ENCODE measurements at regions not wholly inside any gene's neighbourhood (a gene's known extent, or its start where the extent isn't known, plus 50 kb on each side); places are given as distances from the start of the nearest gene placed in this dataset.
"Not testable (repeated sequence)": the region's sequence is repeated elsewhere in the genome, so short reads cannot be mapped to it uniquely, and the experiment has no call there.

- DNase-seq: not testable (repeated sequence)
Measured at GRCh38 chr4:160365383-160365782, 1262.5 kb downstream of the RAPGEF2 start.

DNA sequence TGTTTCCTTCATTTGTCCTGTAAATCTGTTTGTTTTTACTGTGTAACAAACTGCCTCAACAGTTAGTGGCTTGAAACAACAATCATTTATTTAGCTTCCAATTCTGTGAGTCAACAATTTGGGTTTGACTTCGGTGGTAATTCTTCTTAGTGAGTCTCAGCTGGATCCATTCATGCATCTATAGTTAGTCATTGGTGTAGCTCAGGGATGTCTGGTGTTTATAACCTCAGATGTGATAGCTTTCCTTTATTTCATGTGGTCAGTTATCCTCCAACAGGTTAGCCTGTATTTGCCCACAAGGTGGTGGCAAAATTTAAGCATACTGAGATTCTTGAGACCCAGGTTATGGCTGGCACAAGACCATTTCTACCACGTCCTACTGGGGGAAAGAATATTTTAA, 1267.2 kb downstream of the RAPGEF2 start:
- DNase-seq: no peak

GRCh38 chr4:160371446-160371845, 1268.6 kb downstream of the RAPGEF2 start:
- no peak for DNase-seq

GRCh38 chr4:160372390-160372789, 1269.5 kb downstream of the RAPGEF2 start:
- no peak for DNase-seq

GRCh38 chr4:160373911-160374310, 1271.0 kb downstream of the RAPGEF2 start:
- no peak for DNase-seq

DNA sequence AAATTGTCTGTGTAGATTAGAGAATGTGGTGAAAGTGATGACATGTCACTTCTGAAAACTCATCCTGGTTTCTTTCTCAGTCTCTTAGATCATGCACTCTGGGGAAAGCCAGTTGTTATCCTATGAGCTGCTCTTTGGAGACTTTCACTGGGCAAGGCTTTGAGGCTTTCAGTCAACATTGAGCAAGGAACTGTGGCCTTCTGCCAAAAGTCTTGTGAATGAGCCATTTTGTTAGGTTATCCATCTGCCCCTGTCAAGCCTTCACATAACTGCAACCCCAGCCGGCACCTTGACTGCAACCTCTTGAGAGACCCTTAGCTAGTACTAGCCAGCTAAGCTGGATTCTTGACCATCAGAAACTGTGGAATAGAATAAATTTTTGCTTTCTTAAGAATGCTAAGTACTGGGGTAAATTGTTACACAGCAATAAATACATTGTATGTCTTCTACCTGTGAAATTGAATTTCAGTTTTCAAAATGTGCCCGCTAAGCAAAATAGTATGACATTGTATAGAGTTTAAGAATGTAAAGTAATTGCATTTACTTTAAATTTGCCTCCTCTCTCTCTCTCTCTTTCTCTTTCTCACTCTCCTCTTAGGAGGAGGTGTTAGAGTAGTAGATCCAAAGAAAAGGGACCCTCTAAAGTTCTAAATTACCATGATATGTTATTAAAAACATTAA, 1273.0 kb downstream of the RAPGEF2 start:
- DNase-seq: no peak

GRCh38 chr4:160386846-160387245, 1284.0 kb downstream of the RAPGEF2 start:
- DNase-seq: no peak

GRCh38 chr4:160399826-160400225, 1296.9 kb downstream of the RAPGEF2 start:
- no peak for DNase-seq

GRCh38 chr4:160403081-160403480, 1300.2 kb downstream of the RAPGEF2 start:
- no peak for DNase-seq

DNA sequence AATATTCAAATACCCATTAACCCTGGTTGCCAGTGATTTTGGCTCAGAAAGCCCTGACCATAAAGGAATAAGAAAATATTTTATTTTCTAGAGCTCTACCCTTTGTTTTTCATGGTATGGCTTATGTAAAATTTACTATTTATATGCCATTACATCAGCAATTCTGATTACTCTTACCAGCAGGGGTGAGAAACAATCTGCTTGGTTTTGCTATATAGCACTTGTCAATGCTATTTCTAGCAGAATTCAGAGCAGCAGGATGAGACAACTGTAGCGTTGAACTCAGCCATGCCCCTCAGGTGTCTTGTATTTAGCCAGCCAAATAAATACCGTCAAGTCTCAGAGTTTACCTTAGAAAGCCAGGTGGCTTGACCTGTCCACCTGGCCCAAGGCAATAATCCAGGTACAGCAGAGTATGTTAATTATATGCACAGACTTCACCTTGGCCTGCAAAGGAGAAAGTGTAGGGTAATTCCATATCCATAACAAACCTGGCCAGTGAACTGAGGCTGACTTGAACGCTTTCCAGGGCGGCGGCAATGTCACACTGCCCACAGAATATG, 1303.5 kb downstream of the RAPGEF2 start:
- DNase-seq: no peak

- DNase-seq: no peak
Measured at GRCh38 chr4:160414496-160414895, 1311.6 kb downstream of the RAPGEF2 start.

- DNase-seq: no peak
Measured at GRCh38 chr4:160423879-160424451, 1321.1 kb downstream of the RAPGEF2 start.

DNA sequence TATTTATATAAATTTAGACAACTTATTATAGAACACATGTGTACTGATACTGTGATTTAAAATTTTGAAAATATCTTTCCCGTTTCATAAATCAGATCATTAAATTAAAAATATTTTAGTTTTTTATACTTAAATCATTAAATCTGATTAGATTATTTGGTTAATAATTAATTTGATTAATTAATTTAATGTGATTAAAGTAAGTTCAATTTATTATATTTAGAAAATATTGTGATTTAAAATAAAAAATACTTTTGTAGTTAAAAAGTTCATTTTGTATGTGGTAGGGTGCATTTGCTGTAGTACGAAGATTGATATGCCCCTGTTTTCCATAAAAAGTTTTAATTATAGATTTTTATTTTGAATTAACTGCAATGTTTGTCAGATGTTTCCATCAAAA, 1323.4 kb downstream of the RAPGEF2 start:
- no peak for DNase-seq

DNA sequence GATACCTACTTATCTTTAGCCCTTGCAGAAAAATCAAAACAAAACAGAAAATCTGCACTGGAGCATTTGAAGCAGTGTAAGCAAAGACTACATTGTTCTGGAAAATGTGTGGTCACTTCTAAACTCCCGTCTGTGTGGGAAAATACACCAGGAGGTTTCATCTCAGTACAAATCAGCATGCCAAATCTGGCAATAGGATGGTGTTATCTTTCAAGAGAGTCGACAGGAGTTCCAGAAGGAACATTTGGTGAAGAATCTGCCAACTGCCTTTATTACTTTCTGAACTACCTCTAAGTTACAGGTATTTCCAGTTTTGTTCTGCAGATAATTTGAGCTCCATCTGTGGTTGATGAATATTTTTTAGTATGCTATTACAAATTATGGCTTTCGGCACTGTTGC, 1348.0 kb downstream of the RAPGEF2 start:
- DNase-seq: no peak

- not testable (repeated sequence) for DNase-seq
Measured at GRCh38 chr4:160481696-160482690, 1379.1 kb downstream of the RAPGEF2 start.

DNA sequence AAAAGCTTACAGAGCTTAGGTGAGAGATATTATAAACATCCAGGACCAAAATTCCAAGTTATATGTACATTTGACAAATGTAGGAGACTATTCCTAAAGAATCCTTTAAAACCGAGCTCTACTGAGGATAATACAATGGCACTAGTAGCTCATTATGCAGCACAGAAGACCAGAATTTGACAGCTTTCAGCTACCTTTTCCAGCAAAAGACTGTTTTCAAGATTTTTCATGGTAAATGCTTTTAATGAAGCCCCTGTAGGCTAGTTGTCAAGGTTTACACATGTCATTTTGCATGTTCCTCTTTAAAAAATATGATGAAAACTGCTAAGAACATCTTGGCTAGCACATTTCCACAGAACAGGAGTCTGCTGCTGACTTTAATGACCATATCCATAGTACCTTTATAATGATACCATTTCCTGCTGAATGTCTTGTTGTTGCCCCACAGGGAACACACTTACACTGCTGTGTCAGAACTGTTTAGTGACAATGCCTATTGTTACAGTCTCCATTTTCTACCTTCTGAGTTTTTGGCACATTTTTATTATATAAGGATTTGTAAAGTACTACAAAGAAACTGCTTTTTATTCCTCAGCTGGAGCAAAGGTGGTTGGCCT, 1382.3 kb downstream of the RAPGEF2 start:
- DNase-seq: no peak

- no peak for DNase-seq
Measured at GRCh38 chr4:160492181-160492580, 1389.3 kb downstream of the RAPGEF2 start.

GRCh38 chr4:160493206-160493605, 1390.3 kb downstream of the RAPGEF2 start:
- no peak for DNase-seq

DNA sequence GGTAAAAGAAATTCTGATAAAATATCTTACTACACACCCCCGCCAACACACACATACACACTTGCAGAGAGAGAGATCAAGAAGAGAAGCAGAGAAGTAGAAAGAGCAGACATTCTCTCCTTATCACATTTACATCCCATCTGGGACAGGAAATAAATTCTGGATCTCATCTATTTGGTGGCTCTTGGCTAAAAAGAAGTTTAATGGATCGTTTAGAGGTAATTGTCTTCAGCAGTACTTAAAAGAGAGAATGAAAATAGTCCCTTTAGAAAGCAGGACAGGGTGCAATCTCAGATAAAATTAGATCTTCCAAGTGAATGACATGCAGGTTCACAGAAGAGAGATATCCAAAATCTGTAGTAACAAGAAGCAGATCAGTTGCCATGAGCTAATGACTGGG, 1392.5 kb downstream of the RAPGEF2 start:
- no peak for DNase-seq

DNA sequence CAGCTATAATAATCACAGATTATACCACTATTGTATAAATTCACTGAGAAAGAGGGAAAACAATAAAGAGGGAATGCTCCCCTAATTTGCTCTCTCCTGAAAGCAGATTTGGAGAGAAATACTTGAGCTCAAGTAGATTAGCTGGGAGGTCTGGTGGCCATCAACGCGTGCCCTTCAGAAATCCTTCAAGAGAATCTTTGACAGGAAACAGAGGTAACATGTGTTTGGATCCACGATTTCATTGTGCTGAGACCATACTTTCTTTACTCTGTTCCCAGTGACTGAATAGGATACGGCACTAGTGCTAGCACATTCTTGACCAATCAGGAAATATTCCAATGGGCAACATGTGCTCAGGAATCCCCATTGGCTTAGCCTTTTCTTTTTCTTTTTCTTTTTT, 1395.3 kb downstream of the RAPGEF2 start:
- no peak for DNase-seq

DNA sequence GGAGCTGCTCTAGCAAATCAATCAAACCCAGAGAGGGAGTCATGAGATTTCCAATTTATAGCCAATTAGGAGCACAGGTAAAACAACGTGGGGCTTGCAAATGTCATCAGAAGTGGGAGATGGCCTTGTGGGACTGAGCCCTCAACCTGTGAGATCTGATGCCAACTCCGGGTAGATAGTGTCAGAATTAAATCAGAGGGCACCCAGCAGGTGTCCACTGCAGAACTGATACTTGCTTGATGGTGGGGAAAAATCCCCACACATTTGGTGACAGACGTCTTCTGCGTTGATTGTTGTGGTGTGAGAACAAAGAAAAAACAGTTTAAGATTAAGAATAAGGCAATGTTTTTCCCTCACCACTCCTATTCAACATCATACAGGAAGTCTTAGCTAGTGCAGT, 1402.8 kb downstream of the RAPGEF2 start:
- DNase-seq: no peak

GRCh38 chr4:160510928-160511327, 1408.0 kb downstream of the RAPGEF2 start:
- no peak for DNase-seq

- DNase-seq: no peak
Measured at GRCh38 chr4:160514126-160514525, 1411.2 kb downstream of the RAPGEF2 start.
